EH (cell line): ENCODE measurements at regions not wholly inside any gene's neighbourhood (a gene's known extent, or its start where the extent isn't known, plus 50 kb on each side); places are given as distances from the start of the nearest gene placed in this dataset.
A peak's percentile ranks its signal among the peaks of the same experiment; 100 is the strongest.

Experiments used
- DNase-seq: peaks from one replicate; pipeline ENCODE4 v3.0.0-alpha.2; 2015; ENCODE audit warnings: low read depth

DNA sequence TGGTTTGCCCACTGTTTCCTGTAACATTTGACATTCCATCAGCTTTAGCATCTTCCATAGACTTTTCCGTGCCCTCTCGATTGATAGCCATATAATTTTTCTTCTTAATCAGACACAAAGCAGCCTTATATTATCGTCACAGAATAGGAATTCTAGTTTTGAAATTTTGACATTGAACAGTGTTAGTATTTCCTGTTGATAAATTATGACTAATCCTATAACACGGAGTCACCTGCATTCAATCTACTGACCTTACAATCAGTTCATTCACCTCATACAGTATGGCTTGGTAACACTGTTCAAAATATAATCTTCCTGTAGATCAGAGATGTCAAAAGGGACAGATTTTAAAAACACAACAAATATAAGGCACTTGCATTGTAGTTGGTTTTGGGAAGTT, 423.7 kb downstream of the C3orf38 start:
- no peak for DNase-seq

DNA sequence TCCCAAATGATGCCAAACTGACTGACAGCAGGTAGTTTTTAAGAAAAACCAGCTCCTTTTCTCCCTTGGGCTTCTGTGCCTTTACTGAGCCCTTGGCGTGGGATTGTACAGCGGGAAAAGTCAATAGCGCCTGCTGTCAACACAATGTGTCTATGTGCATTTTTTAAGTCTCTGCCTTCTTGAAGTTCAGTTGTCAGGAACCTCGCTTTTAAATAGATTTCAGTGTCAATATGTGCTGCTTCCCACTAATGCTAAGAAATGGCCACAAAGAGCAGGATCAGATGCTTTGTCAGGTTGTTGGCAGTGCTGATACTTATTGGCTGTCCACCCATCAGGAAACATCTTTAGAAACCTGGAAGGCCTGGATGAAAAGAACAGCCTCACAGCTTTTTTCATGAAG, 424.4 kb downstream of the C3orf38 start:
- DNase-seq, result no peak

DNA sequence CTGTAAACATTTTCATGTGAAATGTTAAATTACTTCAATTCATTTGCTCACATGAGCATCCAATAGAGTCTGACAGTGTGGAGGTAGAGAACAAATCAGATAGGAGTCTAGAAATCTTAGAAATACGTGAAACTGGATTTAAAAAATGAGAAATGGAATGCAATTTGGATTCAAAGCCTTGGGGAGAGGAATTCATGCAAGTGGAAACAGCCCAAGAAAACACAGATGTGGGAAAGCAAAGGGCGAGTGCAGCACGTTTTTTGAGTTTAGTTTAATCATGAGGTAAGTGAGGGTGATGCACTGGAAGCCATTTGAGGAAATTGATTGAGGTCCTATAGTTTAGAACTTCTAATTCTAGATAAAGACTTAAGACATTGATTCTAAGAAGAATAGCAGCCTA, 434.7 kb downstream of the C3orf38 start:
- DNase-seq, result no peak

DNA sequence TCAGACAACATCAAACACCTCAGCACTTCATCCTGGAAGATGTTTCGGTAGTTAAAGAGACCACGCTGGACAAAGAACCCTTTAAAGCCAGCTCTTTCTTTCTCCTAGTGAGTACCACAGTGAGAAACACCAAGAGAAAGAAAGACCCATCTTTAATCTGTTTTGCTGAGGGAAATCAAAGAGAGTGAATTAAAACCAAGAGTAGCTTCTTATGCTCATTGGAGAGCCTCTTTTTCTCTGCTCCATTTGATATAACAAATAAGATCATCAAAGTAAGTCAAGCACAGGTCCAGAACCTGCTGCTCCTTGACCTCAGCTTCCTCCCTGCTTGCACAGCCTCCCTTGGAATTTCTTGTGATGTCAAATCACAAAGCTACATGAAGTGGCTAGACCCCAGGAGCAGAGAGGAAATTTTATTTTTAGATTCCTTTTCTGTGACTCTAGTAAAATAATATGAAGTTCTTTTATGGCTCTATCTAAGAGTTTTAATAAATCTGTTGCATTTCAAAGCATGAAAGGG, 436.4 kb downstream of the C3orf38 start:
- DNase-seq, result no peak

DNA sequence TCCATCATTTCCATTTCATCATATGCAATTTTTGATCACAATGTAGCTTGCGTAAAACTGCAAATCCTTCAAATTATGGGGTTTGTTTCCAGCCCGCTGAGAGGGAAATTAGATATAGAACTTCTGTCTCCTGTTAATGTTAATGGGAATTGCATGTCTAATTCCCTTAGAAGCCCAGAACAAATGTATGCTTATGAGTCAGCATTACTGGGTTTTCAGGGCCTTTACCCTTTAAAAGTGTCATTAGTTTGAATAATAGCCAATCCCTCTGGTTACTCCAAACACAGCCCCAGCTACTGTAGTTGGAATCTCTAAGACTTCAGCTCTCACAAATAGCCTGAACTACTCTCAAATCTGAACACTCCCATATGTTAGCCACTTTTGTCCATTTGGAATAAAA, 439.4 kb downstream of the C3orf38 start:
- DNase-seq, result no peak

DNA sequence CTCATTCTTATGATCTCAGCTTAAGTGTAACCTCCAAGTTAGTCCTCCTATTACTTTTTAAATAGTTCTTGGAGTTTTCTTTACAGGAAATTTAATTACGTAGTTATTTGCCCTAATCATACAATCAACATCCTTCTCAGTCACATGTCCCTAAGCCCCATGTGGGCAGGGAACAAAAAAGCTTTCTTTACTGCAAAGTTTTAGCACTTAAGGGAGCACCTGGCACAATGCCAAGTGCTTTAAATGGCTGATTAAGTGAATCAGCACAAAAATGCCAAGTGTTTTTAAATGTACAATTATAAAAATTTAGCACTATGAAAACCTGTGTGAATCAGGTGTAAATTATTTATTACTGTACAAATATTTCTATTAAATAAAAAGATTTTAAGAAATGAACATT, 445.3 kb downstream of the C3orf38 start:
- peak; percentile 1 for DNase-seq

DNA sequence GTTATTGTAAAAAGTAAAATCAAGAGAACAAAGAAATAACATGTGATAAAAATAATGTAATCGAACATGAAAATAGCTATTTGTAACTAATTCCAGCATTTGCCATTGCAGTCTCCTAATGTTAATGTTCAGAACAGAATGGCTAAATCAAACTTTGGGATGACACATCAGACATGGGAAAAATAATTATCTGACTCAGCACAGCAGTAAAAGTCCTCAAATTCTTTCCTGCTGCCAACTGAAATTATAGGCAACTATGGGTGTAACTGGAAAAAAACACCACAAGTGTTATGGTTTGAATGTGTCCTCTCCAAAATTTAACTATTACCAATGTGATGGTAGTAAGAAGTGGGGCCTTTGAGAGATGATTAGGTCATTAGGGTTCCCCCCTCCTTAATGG, 446.7 kb downstream of the C3orf38 start:
- DNase-seq, result no peak

DNA sequence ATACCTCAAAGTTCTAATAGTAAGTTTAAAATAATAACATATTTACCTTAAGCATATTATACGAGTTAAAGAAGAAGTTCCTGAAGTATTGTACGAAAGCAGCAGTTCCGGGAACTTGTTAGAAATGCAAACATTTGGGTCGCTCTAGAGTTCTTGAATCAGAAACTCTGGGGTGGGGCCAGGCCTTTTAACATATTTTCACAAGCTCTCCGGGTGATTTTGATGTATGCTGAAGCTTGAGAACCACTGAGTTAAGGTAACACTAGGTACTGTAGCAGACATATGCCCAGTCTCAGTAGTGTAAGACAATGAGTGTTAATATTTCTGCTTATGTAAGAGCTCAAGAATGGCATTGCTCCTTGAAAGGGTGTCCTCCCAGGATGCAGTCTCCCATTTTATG, 461.1 kb downstream of the C3orf38 start:
- no peak for DNase-seq

DNA sequence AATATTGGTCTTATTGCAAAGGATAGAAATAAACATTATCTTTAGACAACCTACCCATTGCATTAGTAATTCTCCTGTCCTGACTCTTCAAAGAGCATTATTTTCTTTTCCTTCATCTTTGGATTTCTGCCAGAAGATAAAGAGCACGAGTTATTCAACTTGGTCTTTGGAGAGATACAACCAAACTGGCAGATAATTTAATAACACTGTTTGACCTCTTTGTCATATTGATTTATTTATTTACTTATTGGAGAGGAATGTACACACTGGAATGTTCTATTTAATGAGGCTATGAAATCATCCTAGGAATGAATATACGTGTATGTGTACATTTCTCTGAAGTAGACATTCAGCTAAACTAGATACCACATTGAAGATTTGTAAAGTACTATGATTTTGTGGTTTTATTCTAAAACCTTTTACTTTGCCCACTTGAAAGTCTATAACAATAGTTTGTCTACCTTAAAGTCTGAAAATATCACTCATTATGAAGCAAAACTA, 462.1 kb downstream of the C3orf38 start:
- DNase-seq, result no peak

DNA sequence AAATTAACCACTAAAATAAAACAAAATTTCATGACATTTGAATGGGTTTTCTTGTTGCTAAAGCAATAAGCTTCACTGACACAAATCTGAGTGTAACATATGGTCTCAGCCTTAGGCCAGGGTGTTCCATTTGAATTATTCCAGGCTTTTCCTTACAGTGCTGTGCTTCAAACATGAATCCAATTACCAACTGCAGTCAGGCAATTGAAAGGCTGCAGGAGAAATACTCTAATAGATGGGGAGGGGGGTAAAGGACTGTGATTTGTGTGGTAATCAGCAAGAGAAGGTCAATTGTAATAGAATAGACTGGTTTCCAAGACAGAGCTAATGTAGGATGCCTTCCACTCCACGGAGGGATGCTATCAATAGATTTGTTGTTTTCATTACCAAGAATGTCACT, 466.7 kb downstream of the C3orf38 start:
- no peak for DNase-seq

DNA sequence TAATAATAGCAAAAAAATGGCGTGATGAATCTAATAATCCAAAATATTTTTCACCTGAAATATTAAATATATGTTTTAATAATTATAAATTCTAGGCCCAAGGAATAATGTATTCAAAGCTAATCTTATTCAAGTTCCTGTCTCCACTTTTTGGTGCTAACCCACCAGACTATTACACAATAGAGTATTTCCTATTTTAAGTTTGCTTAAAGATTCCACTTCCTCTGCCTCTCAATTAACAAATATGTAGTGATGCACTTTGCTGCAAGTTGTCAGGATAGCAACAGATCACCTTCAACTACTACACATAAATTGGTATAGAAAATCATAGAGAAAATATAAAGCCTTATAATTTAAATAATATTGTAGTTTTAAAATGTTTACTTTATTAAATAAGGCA, 467.5 kb downstream of the C3orf38 start:
- DNase-seq, result no peak

DNA sequence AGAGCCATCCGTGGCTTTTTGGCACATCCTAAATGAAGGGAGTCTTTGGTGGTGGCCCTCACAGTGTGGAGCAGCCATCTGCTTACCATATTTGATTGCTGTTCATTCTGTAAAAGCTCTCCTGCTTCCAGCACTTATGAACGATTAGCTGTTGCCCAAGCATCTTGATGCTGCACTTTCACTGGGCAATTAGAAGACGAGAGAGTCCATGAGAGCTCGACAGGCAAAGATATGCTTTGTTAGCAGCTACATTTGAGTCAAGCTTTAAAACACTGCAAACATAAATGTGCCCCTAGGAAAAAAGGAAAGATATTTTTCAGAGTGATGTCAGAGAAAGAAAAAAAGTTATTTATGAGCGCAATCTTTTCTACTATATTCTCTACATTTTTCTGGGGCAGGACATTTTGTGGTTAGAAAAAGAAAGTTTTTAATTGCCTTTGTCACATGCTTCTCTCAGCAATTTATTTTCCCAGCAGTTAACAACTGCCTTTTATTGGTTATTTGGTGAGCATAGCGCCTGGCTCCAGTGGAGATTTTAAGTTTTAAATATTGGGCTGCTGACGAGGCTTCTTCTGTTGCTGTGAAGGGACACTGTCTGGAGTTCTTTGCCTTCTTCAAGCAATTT, 468.4 kb downstream of the C3orf38 start:
- DNase-seq, result no peak

DNA sequence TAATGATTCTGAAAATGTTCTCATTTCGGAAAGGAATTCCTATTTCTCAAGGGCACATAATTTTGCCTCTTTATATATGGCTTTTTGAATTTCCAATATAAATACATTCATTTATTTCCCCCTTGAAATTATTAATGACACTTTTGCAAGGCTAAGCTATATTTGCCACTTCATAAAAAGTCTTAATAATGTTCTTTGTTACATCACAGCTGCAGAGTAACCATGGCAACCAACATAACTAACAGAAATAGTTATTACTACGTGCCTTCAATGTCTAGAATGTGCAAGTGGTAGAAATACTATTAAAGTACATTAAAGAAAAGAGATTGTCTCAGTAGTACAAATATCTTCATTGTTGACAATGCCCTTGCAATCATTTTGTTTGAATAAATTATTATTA, 471.8 kb downstream of the C3orf38 start:
- DNase-seq, result no peak

DNA sequence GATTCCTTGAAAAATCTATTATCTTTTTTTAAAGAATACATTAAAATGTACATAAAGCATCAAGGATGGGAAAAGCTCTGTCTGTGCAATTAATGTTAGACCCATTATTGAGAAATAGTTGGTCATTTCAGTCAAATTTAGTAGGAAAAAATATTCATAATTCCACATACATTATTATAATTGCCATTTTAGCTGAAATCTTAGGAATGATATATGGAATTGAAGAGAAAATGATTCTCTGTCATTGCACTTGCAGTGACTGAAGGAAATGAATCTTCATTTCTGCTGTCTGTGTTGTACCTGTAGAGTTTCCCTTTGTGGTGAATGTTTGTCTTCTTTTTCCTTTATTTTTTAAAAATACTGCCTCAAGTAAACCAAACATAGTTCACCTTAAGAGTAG, 473.9 kb downstream of the C3orf38 start:
- DNase-seq, result no peak

DNA sequence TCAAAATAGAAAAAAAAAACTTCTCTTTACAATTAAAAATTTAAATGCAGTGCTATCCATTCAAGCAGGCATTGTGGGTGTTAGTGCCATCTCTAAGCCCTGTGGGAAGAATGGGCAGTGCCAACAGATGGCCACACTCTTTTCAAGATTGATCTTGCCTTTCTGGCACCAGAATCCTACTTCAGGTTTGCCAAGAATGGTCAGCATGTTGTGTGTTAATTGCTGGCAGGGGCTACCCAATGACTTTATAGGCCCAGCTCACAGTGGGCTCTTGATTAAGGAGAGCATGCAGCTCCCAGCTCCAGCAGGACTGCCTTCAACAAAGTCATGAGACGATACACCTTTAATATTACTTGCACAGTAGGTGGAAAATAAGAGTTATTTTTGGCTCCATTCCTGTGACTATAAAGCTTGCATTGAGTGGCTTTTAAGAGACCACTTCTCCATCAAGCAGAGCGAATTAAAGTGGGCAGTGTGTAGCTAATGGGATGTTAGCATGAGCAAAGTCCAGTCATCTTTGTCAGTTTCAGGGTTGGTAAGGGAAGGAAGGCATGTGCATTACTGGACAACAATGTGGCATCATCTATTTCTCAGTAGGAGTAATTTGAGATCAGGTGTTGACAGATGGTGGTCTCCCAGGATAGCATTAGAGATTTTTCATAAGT, 476.8 kb downstream of the C3orf38 start:
- DNase-seq, result no peak

DNA sequence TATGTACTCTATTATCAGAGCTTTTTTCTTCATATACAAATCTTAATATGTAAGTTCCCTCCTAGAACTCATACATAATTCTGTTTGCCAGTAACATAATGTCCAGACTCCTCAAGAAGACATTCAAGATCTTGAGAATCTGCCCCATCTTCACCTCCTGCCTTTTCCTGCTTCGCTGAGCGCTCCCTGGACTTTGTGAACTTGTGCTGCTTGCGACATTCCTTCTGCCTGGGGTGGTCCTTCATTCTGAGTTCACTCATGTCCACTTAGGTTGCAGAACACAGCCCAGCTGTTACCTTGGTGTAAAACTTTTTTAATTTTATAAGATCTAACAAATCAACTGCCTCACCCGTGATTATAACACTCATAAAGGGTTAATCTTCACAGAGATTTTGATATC, 478.5 kb upstream of the EPHA3 start:
- no peak for DNase-seq

DNA sequence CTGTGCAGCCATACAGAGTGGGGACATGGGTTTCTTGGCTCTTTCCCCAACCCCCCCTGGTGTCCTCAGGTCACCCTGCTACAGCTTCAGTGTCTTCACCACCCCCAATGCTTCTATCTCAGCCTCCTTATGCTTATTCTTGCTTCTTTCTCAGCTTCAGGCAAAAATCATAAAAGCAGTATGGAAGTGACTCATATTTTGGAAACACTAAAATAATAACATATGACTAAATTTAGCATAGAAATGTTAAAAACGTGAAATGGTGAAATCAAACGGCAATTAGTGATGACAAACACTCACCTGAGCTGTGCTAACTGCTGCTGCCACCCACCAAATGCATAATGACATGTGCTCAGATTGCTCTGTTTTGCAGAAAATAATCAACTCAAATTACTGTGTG, 475.2 kb upstream of the EPHA3 start:
- no peak for DNase-seq

DNA sequence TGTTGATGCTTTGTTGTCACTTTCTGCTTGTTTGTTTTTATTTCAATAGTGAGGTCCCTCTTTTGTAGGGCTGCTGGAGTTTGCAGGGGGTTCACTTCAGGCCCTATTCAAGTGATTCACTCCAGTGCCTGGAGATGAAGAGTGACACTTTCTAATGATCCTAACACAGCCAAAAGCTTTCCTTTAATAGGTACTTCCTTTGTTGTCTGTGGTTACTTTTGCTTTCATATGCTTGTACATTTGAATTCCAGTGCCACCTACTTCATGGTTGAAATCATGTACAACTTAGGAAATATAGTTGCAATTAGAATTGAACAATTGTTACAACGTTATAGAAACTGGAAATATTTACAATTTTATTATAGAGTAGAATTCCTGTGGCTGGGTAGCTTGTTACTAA, 466.8 kb upstream of the EPHA3 start:
- no peak for DNase-seq

DNA sequence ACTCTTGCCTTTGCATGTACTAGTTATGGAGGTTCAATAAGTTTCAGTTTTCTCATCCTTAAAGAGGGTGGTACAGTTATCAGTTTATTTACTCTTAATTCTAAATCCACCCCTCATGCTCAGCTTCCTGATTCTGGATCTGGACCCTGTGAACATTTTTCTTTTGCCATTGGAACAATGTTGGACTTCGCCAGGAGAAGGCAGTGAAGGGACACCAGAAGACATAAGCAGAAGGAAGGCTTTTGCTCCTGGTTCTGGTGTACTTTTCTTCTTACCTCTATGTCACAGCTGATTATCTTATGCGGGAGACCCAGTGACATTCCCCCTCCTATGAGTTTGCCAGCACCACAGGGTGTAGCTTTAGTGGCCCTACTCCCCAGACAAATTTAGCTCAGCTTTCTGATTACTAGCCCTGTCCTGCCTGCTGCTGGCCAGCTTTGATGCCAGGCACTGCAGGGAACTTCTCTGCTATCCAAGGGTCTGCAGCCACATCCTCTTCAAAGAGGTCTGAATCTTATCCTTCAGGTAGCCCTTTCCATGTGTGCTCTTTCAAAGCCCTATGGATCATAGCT, 466.3 kb upstream of the EPHA3 start:
- DNase-seq, result no peak

DNA sequence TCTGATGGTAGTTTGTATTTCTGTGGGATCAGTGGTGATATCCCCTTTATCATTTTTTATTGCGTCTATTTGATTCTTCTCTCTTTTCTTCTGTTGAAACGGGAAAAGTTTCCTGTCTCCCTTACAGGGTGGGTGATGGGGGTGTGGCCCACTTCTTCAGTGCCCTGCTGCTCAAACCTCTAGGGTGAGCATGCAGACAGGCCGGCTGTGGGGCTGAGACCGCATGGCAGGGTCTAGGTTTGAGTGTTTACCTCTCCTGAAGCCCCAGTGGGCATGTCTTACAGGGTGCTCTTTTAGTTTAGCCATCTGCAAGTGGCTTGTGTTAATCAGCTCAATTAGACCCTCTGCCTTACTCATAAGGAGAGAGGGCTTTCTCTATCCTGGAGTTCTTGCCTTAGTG, 450.0 kb upstream of the EPHA3 start:
- no peak for DNase-seq

DNA sequence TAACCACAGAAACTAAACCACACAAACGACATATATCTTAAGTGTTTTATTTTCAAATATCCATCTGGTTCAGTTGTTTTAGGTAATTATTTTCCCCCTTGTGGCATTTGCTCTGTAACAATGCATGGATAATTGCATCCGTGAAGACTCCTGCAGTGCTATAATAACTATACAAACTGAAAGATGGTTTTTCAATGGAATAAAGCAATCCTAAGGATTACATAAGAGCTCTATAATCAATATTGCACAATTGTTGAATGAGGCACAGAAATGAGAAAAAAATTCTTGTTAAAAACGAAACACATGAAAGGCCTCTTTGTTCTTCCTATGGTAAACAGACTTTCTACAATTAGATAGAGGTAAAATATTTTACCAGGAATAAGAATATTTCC, 446.0 kb upstream of the EPHA3 start:
- DNase-seq, result no peak

DNA sequence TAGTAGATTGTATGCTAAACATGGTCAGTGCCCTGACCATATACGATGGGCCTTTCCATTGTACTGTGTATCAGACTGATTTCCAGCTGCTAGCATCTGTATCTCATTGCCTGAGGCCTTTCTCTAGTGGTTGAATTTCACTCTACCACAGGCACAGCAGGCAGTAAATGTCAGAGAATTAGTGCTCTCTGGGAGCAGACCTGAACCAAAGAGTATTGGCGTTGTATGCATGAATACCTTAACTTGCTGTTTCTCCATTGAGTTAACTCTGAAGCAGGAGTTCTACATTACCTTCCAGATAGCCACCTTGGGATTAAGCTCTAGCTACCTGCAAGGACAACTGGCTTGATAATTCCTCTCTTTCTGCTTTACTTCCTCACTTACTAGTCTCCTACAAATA, 439.2 kb upstream of the EPHA3 start:
- DNase-seq, result no peak

DNA sequence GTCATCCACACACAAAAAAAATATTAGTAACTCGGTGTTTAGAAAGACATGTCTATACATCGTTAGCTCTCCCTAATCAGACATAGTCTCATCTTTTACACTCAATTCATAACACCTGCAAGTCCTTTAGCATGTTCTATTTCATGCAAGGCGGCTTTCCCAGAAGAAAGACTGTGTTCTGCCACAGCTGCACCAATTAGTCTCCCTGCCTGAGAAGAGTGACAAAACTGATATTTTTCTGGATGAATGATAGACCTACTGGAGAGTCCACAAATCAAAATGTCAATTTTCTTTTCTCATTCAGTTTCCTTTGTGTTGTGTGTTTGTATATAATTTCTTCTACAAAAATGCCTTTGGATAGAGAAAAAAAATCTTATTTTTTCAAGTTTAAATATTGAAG, 435.8 kb upstream of the EPHA3 start:
- no peak for DNase-seq

DNA sequence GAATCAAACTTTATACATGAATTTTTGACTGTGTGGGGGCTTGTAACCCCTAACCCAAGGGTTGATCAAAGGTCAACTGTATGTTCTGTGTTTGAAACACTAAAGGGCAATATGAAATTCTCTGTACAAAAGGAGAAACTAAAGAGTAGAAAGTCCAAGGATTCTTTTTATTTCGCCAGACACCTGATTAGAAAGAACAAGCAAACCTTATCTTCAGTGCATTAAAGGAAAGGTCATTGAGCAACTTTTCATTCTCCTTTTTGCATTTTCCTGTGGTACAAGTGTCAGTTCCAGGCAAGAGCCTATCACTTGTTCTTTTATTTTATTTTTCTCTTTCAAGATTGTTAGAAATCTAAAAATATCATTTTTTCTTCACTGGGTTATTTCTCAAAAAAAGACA, 430.1 kb upstream of the EPHA3 start:
- DNase-seq, result no peak
